Natural killer cell treated with Interleukin-12 subunit alpha and Interleukin-12 subunit beta and Interleukin-15 and Interleukin-18, amount 100 ng/mL, for 72 hours (primary cell): ENCODE measurements at regions not wholly inside any gene's neighbourhood (a gene's known extent, or its start where the extent isn't known, plus 50 kb on each side); places are given as distances from the start of the nearest gene placed in this dataset.
"Not testable (repeated sequence)": the region's sequence is repeated elsewhere in the genome, so short reads cannot be mapped to it uniquely, and the experiment has no call there.

Source experiments
- ATAC-seq, 2 donors: fragments of 150-1000 bp; cut with Tn5 transposase in 1 of 2; sonication (Bioruptor Pico), chemical (Tn5 transposase) in 1 of 2; 2 replicates each; pipeline ENCODE4 v1.10.0; 2021
- DNase-seq: peaks from one replicate; pipeline ENCODE4 v3.0.0; 2022; ENCODE audit warnings: low spot score
- H3K27ac Mint-ChIP-seq, 2 donors: 1 replicate in 1 of 2; 2 replicates in 1 of 2; pipeline ENCODE4 v1.8.0; 2022; ENCODE audit warnings: mixed read lengths in 2 of 2, mild to moderate bottlenecking in 1 of 2, moderate library complexity in 1 of 2
- H3K27me3 Mint-ChIP-seq, 2 donors: 1 replicate in 1 of 2; 2 replicates in 1 of 2; pipeline ENCODE4 v1.8.0; 2022; ENCODE audit warnings: mixed read lengths in 2 of 2
- H3K36me3 Mint-ChIP-seq: one replicate; pipeline ENCODE4 v1.8.0; 2022; ENCODE audit warnings: mixed read lengths
- H3K4me1 Mint-ChIP-seq, 2 donors: 1 replicate in 1 of 2; 2 replicates in 1 of 2; pipeline ENCODE4 v1.8.0; 2022; ENCODE audit warnings: low read depth in 2 of 2, mixed read lengths in 2 of 2, mild to moderate bottlenecking in 1 of 2
- H3K4me3 Mint-ChIP-seq: one replicate; pipeline ENCODE4 v1.8.0; 2022; ENCODE audit warnings: mixed read lengths
- H3K9me3 Mint-ChIP-seq: 2 replicates; pipeline ENCODE4 v1.8.0; 2022; ENCODE audit warnings: mixed read lengths

GRCh38 chr5:30551618-30552017 lies 641.9 kb upstream of the CDH6 start:
- peaks cover 7% of the 10 kb centered on the region for H3K9me3 Mint-ChIP-seq
- H3K27me3 Mint-ChIP-seq, result no peaks in the 10 kb centered on the region
- DNase-seq, result no peak
- no peaks in the 10 kb centered on the region for H3K4me1 Mint-ChIP-seq
- no peak for ATAC-seq
- no peak overlapping the region for H3K27ac Mint-ChIP-seq
- no peaks in the 10 kb centered on the region for H3K36me3 Mint-ChIP-seq
- H3K4me3 Mint-ChIP-seq, result no peak overlapping the region

GRCh38 chr5:30548580-30549305 lies 644.7 kb upstream of the CDH6 start:
- H3K4me1 Mint-ChIP-seq, result no peaks in the 10 kb centered on the region
- DNase-seq (no peak), ATAC-seq (no peak)
- peaks cover 12% of the 10 kb centered on the region for H3K9me3 Mint-ChIP-seq
- H3K4me3 Mint-ChIP-seq, result no peak overlapping the region
- H3K36me3 Mint-ChIP-seq, result peaks cover 7% of the 10 kb centered on the region
- no peaks in the 10 kb centered on the region for H3K27me3 Mint-ChIP-seq
- H3K27ac Mint-ChIP-seq, result no peak overlapping the region

- Mint-ChIP-seq H3K9me3 (peaks cover 15% of the 10 kb centered on the region), H3K4me1 (no peaks in the 10 kb centered on the region), H3K27me3 (no peaks in the 10 kb centered on the region), H3K36me3 (peaks cover 24% of the 10 kb centered on the region), H3K4me3 (no peak overlapping the region), H3K27ac (no peak overlapping the region)
- no peak for ATAC-seq
- DNase-seq, result no peak
These were observed 653.3 kb upstream of the CDH6 start for GRCh38 chr5:30540150-30540549.

GRCh38 chr5:30539004-30539634 lies 654.4 kb upstream of the CDH6 start:
- Mint-ChIP-seq H3K9me3 (peaks cover 16% of the 10 kb centered on the region), H3K27ac (no peak overlapping the region), H3K27me3 (no peaks in the 10 kb centered on the region), H3K4me1 (no peaks in the 10 kb centered on the region), H3K36me3 (peaks cover 20% of the 10 kb centered on the region), H3K4me3 (no peak overlapping the region)
- DNase-seq (no peak), ATAC-seq (no peak)

GRCh38 chr5:30525353-30525752 lies 668.1 kb upstream of the CDH6 start:
- ATAC-seq (no peak), DNase-seq (no peak)
- Mint-ChIP-seq H3K4me3 (no peak overlapping the region), H3K4me1 (no peaks in the 10 kb centered on the region), H3K27ac (no peak overlapping the region), H3K9me3 (peaks cover 16% of the 10 kb centered on the region), H3K36me3 (no peaks in the 10 kb centered on the region), H3K27me3 (no peaks in the 10 kb centered on the region)

GRCh38 chr5:30524428-30524827 lies 669.1 kb upstream of the CDH6 start:
- no peaks in the 10 kb centered on the region for H3K27me3 Mint-ChIP-seq
- peaks cover 15% of the 10 kb centered on the region for H3K9me3 Mint-ChIP-seq
- no peak overlapping the region for H3K4me3 Mint-ChIP-seq
- no peak for DNase-seq
- H3K4me1 Mint-ChIP-seq, result no peaks in the 10 kb centered on the region
- H3K36me3 Mint-ChIP-seq, result no peaks in the 10 kb centered on the region
- ATAC-seq, result no peak
- H3K27ac Mint-ChIP-seq, result no peak overlapping the region

GRCh38 chr5:30523061-30523460 lies 670.4 kb upstream of the CDH6 start:
- Mint-ChIP-seq H3K27ac (no peak overlapping the region), H3K27me3 (no peaks in the 10 kb centered on the region), H3K4me1 (no peaks in the 10 kb centered on the region), H3K36me3 (no peaks in the 10 kb centered on the region), H3K9me3 (peaks cover 16% of the 10 kb centered on the region), H3K4me3 (no peak overlapping the region)
- DNase-seq (no peak), ATAC-seq (no peak)

- Mint-ChIP-seq H3K9me3 (peaks cover 29% of the 10 kb centered on the region), H3K27me3 (no peaks in the 10 kb centered on the region), H3K4me3 (no peak overlapping the region), H3K27ac (no peak overlapping the region), H3K36me3 (peaks cover 17% of the 10 kb centered on the region), H3K4me1 (no peaks in the 10 kb centered on the region)
- ATAC-seq, result no peak
- no peak for DNase-seq
These were observed 688.2 kb upstream of the CDH6 start for GRCh38 chr5:30505014-30505886.

- H3K27me3 Mint-ChIP-seq, result no peaks in the 10 kb centered on the region
- H3K4me3 Mint-ChIP-seq, result no peak overlapping the region
- DNase-seq, result no peak
- H3K9me3 Mint-ChIP-seq, result peaks cover 23% of the 10 kb centered on the region
- peaks cover 6% of the 10 kb centered on the region for H3K36me3 Mint-ChIP-seq
- no peaks in the 10 kb centered on the region for H3K4me1 Mint-ChIP-seq
- no peak overlapping the region for H3K27ac Mint-ChIP-seq
- no peak for ATAC-seq
These were observed 691.2 kb upstream of the CDH6 start for GRCh38 chr5:30502277-30502676.

- Mint-ChIP-seq H3K9me3 (peaks cover 28% of the 10 kb centered on the region), H3K27me3 (no peaks in the 10 kb centered on the region), H3K27ac (no peak overlapping the region), H3K4me1 (no peaks in the 10 kb centered on the region), H3K36me3 (peaks cover 13% of the 10 kb centered on the region), H3K4me3 (no peak overlapping the region)
- DNase-seq (no peak), ATAC-seq (no peak)
These were observed 692.4 kb upstream of the CDH6 start for GRCh38 chr5:30501065-30501464.

- H3K27ac Mint-ChIP-seq, result no peak overlapping the region
- peaks cover 28% of the 10 kb centered on the region for H3K9me3 Mint-ChIP-seq
- no peaks in the 10 kb centered on the region for H3K27me3 Mint-ChIP-seq
- H3K36me3 Mint-ChIP-seq, result peaks cover 13% of the 10 kb centered on the region
- H3K4me3 Mint-ChIP-seq, result no peak overlapping the region
- no peak for DNase-seq
- H3K4me1 Mint-ChIP-seq, result no peaks in the 10 kb centered on the region
- ATAC-seq, result no peak
These were observed 693.0 kb upstream of the CDH6 start for GRCh38 chr5:30500513-30500912.

GRCh38 chr5:30499402-30499801 lies 694.1 kb upstream of the CDH6 start:
- H3K36me3 Mint-ChIP-seq, result peaks cover 13% of the 10 kb centered on the region
- no peaks in the 10 kb centered on the region for H3K4me1 Mint-ChIP-seq
- no peak overlapping the region for H3K4me3 Mint-ChIP-seq
- H3K9me3 Mint-ChIP-seq, result peaks cover 28% of the 10 kb centered on the region
- no peak overlapping the region for H3K27ac Mint-ChIP-seq
- DNase-seq, result no peak
- no peaks in the 10 kb centered on the region for H3K27me3 Mint-ChIP-seq
- ATAC-seq, result no peak

- H3K27ac Mint-ChIP-seq, result no peak overlapping the region
- DNase-seq (no peak), ATAC-seq (no peak)
- no peaks in the 10 kb centered on the region for H3K4me1 Mint-ChIP-seq
- peaks cover 13% of the 10 kb centered on the region for H3K36me3 Mint-ChIP-seq
- H3K27me3 Mint-ChIP-seq, result no peaks in the 10 kb centered on the region
- no peak overlapping the region for H3K4me3 Mint-ChIP-seq
- H3K9me3 Mint-ChIP-seq, result peaks cover 26% of the 10 kb centered on the region
These were observed 694.5 kb upstream of the CDH6 start for GRCh38 chr5:30498972-30499371.

- peaks cover 22% of the 10 kb centered on the region for H3K9me3 Mint-ChIP-seq
- H3K27ac Mint-ChIP-seq, H3K4me1 Mint-ChIP-seq, H3K27me3 Mint-ChIP-seq, DNase-seq, H3K4me3 Mint-ChIP-seq, ATAC-seq: not testable (repeated sequence)
- peaks cover 13% of the 10 kb centered on the region for H3K36me3 Mint-ChIP-seq
These were observed 695.0 kb upstream of the CDH6 start for GRCh38 chr5:30498509-30498908.
